ENCODE measurements at regions not wholly inside any gene's neighbourhood (a gene's known extent, or its start where the extent isn't known, plus 50 kb on each side); places are given as distances from the start of the nearest gene placed in this dataset.

- ChIA-PET POLR2A (no interaction called here), CTCF (interaction anchor here (1.5 kb wide), 1 partner anchor 416 kb away, joined by 3 read pairs; no protein-coding TSS in a partner anchor)
- no peaks in the 10 kb centered on the region for H3K9me1 ChIP-seq (replicated peaks; ENCODE audit: control insufficient read depth, extremely low read depth, insufficient read depth, low read length)
- H4K20me1 ChIP-seq (replicated peaks; ENCODE audit: control insufficient read depth, extremely low read depth, insufficient read depth, low read length), result no peaks in the 10 kb centered on the region
- no peak overlapping the region for H3K27ac ChIP-seq (ENCODE audit: insufficient read depth, low read depth, low read length)
- no peaks in the 10 kb centered on the region for H3K9me3 ChIP-seq (replicated peaks; ENCODE audit: control insufficient read depth, insufficient read depth, low read length)
- no peak overlapping the region for H3K9ac ChIP-seq (replicated peaks; ENCODE audit: extremely low read depth, insufficient read depth, low read length)
- FAIRE-seq (no peak), DNase-seq (ENCODE audit: low read depth, low spot score) (no peak)
- H3K36me3 ChIP-seq (ENCODE audit: control insufficient read depth in 2 of 2, extremely low read depth in 1 of 2, insufficient read depth in 2 of 2, low read length in 2 of 2), result no peaks in the 10 kb centered on the region
- H3K4me1 ChIP-seq (ENCODE audit: control insufficient read depth, extremely low read depth, insufficient read depth, low read length), result no peaks in the 10 kb centered on the region
- dilution Hi-C loops (cut with MboI; ENCODE audit: extremely low pct_ligation_motif_present, low sequenced_read_pairs), result no loop called here
- H3K4me2 ChIP-seq (ENCODE audit: insufficient read depth, low read length), result no peak overlapping the region
- H2AFZ ChIP-seq (ENCODE audit: low read depth, low read length), result no peak overlapping the region
- H3K27me3 ChIP-seq (ENCODE audit: control insufficient read depth in 2 of 2, insufficient read depth in 2 of 2, low read length in 2 of 2), result no peaks in the 10 kb centered on the region
- no peak overlapping the region for H3K4me3 ChIP-seq (replicated peaks in 1 of 3; ENCODE audit: insufficient read depth in 1 of 3, low read depth in 1 of 3, low read length in 3 of 3)
- TF ChIP-seq POLR2A (IDR thresholded peaks at IDR 0.05; ENCODE audit: low read depth, low read length) (no peak), MAX (IDR thresholded peaks at IDR 0.05; ENCODE audit: insufficient read depth, insufficient read length) (no peak), CTCF (IDR thresholded peaks at IDR 0.05; ENCODE audit: extremely low read depth in 1 of 2, insufficient read depth in 1 of 2, low read depth in 1 of 2, low read length in 2 of 2) (no peak), JUN (IDR thresholded peaks at IDR 0.05; ENCODE audit: borderline replicate concordance, insufficient read depth, insufficient read length, low read depth) (no peak), EZH2 (IDR thresholded peaks at IDR 0.05; ENCODE audit: borderline replicate concordance, low read depth, low read length, severe bottlenecking) (no peak), FOS (IDR thresholded peaks at IDR 0.05; ENCODE audit: borderline replicate concordance, insufficient read depth, low read length) (no peak), MYC (IDR thresholded peaks at IDR 0.05; ENCODE audit: low read depth, low read length) (no peak), POLR2AphosphoS5 (IDR thresholded peaks at IDR 0.05; ENCODE audit: insufficient read depth, low read depth, low read length) (no peak), GATA2 (IDR thresholded peaks at IDR 0.05; ENCODE audit: insufficient read depth, insufficient read length, low read depth, low read length) (no peak)
- intact Hi-C loops (cut with micrococcal nuclease), result no loop called here
- H3K79me2 ChIP-seq (ENCODE audit: control insufficient read depth, insufficient read depth, low read length), result no peaks in the 10 kb centered on the region
- BruUV-seq (replicated peaks), result no TSS peak
These were observed 88.4 kb upstream of the TARDBP start for GRCh38 chr1:10924030-10924429.
